Large intestine (tissue), 3 donors: ENCODE measurements at regions not wholly inside any gene's neighbourhood (a gene's known extent, or its start where the extent isn't known, plus 50 kb on each side); places are given as distances from the start of the nearest gene placed in this dataset.
"Not testable (repeated sequence)": the region's sequence is repeated elsewhere in the genome, so short reads cannot be mapped to it uniquely, and the experiment has no call there.

Source experiments
- DNase-seq, 2 donors: peaks; one replicate each; pipeline versions ENCODE4 v3.0.0 to v3.0.0-alpha.2; 2013
- H3K27ac ChIP-seq: one replicate; pipeline ENCODE4 v1.5.1; 2013; ENCODE audit warnings: low read length
- H3K27me3 ChIP-seq: 2 replicates; pipeline ENCODE4 v1.6.1; 2013; ENCODE audit warnings: low read length; ENCODE audit not compliant: control insufficient read depth, insufficient read depth
- H3K36me3 ChIP-seq: 2 replicates; pipeline ENCODE4 v1.6.1; 2013; ENCODE audit warnings: low read length; ENCODE audit not compliant: control insufficient read depth, insufficient read depth
- H3K4me1 ChIP-seq: one replicate; pipeline ENCODE4 v1.6.1; 2013; ENCODE audit warnings: low read length; ENCODE audit not compliant: control insufficient read depth, insufficient read depth
- H3K4me3 ChIP-seq: one replicate; pipeline ENCODE4 v1.5.1; 2013; ENCODE audit warnings: low read length
- H3K9me3 ChIP-seq: one replicate; pipeline ENCODE4 v1.6.1; 2013; ENCODE audit warnings: mild to moderate bottlenecking, low read depth, low read length, moderate library complexity; ENCODE audit not compliant: control insufficient read depth
- WGBS: methylation state at CpG from one replicate; pipeline ENCODE4 v1.1.5; 2013; ENCODE audit warnings: low lambda C conversion rate; ENCODE audit not compliant: insufficient coverage; 5-methylcytosine and 5-hydroxymethylcytosine counted together

GRCh38 chr7:122248472-122248871 is 56.1 kb downstream of the FEZF1 start:
- DNase-seq = no peak
- no peaks in the 10 kb centered on the region for H3K4me1 ChIP-seq
- no peaks in the 10 kb centered on the region for H3K9me3 ChIP-seq
- no peak overlapping the region for H3K4me3 ChIP-seq
- H3K27me3 ChIP-seq = peaks cover 1% of the 10 kb centered on the region
- WGBS = no CpG with 5 or more reads among the region's 2 CpGs
- no peak overlapping the region for H3K27ac ChIP-seq
- no peaks in the 10 kb centered on the region for H3K36me3 ChIP-seq

- H3K9me3 ChIP-seq, H3K27ac ChIP-seq, H3K36me3 ChIP-seq, DNase-seq, H3K4me1 ChIP-seq, H3K27me3 ChIP-seq, H3K4me3 ChIP-seq: not testable (repeated sequence)
- WGBS = no CpG with 5 or more reads among the region's 14 CpGs
Observed at GRCh38 chr7:122238729-122239128, 65.8 kb downstream of the FEZF1 start.

GRCh38 chr7:122238297-122238696 is 66.3 kb downstream of the FEZF1 start:
- H3K27me3 ChIP-seq, H3K36me3 ChIP-seq, H3K9me3 ChIP-seq, H3K4me1 ChIP-seq, H3K4me3 ChIP-seq, DNase-seq, H3K27ac ChIP-seq: not testable (repeated sequence)
- WGBS = no CpG with 5 or more reads among the region's 13 CpGs

GRCh38 chr7:122225874-122226273 is 78.7 kb downstream of the FEZF1 start:
- no peaks in the 10 kb centered on the region for H3K27me3 ChIP-seq
- H3K4me1 ChIP-seq = no peaks in the 10 kb centered on the region
- 71% methylated on average over 1 of the region's 3 CpGs for WGBS
- DNase-seq = peak; percentile 3 to 20
- no peaks in the 10 kb centered on the region for H3K9me3 ChIP-seq
- H3K4me3 ChIP-seq = no peak overlapping the region
- no peak overlapping the region for H3K27ac ChIP-seq
- no peaks in the 10 kb centered on the region for H3K36me3 ChIP-seq

- no peaks in the 10 kb centered on the region for H3K4me1 ChIP-seq
- no peak overlapping the region for H3K4me3 ChIP-seq
- H3K27ac ChIP-seq = no peak overlapping the region
- no peaks in the 10 kb centered on the region for H3K36me3 ChIP-seq
- H3K27me3 ChIP-seq = no peaks in the 10 kb centered on the region
- peak in 1 of 2 donors; percentile 4 for DNase-seq
- H3K9me3 ChIP-seq = no peaks in the 10 kb centered on the region
Observed at GRCh38 chr7:122219253-122219865, 75.3 kb upstream of the AASS start.

GRCh38 chr7:122217125-122217524 is 73.1 kb upstream of the AASS start:
- WGBS = 88% methylated on average over 2 of the region's 3 CpGs
- DNase-seq = no peak
- Histone ChIP-seq H3K4me1 (no peaks in the 10 kb centered on the region), H3K27me3 (no peaks in the 10 kb centered on the region), H3K4me3 (no peak overlapping the region), H3K9me3 (no peaks in the 10 kb centered on the region), H3K27ac (no peak overlapping the region), H3K36me3 (no peaks in the 10 kb centered on the region)

GRCh38 chr7:122212754-122213153 is 68.7 kb upstream of the AASS start:
- no CpG with 5 or more reads among the region's 1 CpG for WGBS
- Histone ChIP-seq H3K27ac (no peak overlapping the region), H3K4me1 (no peaks in the 10 kb centered on the region), H3K27me3 (no peaks in the 10 kb centered on the region), H3K4me3 (no peak overlapping the region), H3K36me3 (no peaks in the 10 kb centered on the region), H3K9me3 (no peaks in the 10 kb centered on the region)
- DNase-seq = no peak

- Histone ChIP-seq H3K4me3 (no peak overlapping the region), H3K27ac (no peak overlapping the region), H3K9me3 (no peaks in the 10 kb centered on the region), H3K36me3 (no peaks in the 10 kb centered on the region), H3K4me1 (no peaks in the 10 kb centered on the region), H3K27me3 (no peaks in the 10 kb centered on the region)
- DNase-seq = no peak
- no CpG with 5 or more reads among the region's 2 CpGs for WGBS
Observed at GRCh38 chr7:122211362-122211761, 67.3 kb upstream of the AASS start.

GRCh38 chr7:122206985-122207384 is 62.9 kb upstream of the AASS start:
- Histone ChIP-seq H3K27ac (no peak overlapping the region), H3K4me1 (no peaks in the 10 kb centered on the region), H3K36me3 (no peaks in the 10 kb centered on the region), H3K9me3 (no peaks in the 10 kb centered on the region), H3K4me3 (no peak overlapping the region), H3K27me3 (no peaks in the 10 kb centered on the region)
- DNase-seq = no peak
- WGBS = no CpG with 5 or more reads among the region's 1 CpG

GRCh38 chr7:122203814-122204213 is 59.8 kb upstream of the AASS start:
- Histone ChIP-seq H3K9me3 (no peaks in the 10 kb centered on the region), H3K27me3 (no peaks in the 10 kb centered on the region), H3K36me3 (no peaks in the 10 kb centered on the region), H3K4me1 (no peaks in the 10 kb centered on the region), H3K4me3 (no peak overlapping the region), H3K27ac (no peak overlapping the region)
- WGBS = no CpG with 5 or more reads among the region's 1 CpG
- DNase-seq = no peak

GRCh38 chr7:122200888-122201287 is 56.8 kb upstream of the AASS start:
- no peaks in the 10 kb centered on the region for H3K36me3 ChIP-seq
- WGBS = 100% methylated on average over 1 of the region's 1 CpG
- H3K27ac ChIP-seq = no peak overlapping the region
- no peak overlapping the region for H3K4me3 ChIP-seq
- no peaks in the 10 kb centered on the region for H3K4me1 ChIP-seq
- DNase-seq = no peak
- H3K9me3 ChIP-seq = no peaks in the 10 kb centered on the region
- H3K27me3 ChIP-seq = no peaks in the 10 kb centered on the region
